Coronary artery (tissue), 2 donors: ENCODE measurements at regions not wholly inside any gene's neighbourhood (a gene's known extent, or its start where the extent isn't known, plus 50 kb on each side); places are given as distances from the start of the nearest gene placed in this dataset.
"Not testable (repeated sequence)": the region's sequence is repeated elsewhere in the genome, so short reads cannot be mapped to it uniquely, and the experiment has no call there.

Experiments
- DNase-seq: peaks from one replicate; pipeline ENCODE4 v3.0.0-alpha.2; 2017; ENCODE audit warnings: low spot score
- H3K27ac ChIP-seq, 2 donors: fragments of 200-600 bp; sonication (generic); one replicate each; pipeline ENCODE4 v1.5.1; 2016 to 2019
- H3K4me3 ChIP-seq: fragments of 200-600 bp; sonication (generic); 2 replicates; pipeline ENCODE4 v1.5.1; 2016; ENCODE audit warnings: mild to moderate bottlenecking, moderate library complexity
- TF ChIP-seq, protein P1 (sequence below): fragments of 200-600 bp; sonication (generic); IDR thresholded peaks from one replicate; pipeline ENCODE4 v1.5.1; 2019; ENCODE audit warnings: antibody characterized with exemption

DNA sequence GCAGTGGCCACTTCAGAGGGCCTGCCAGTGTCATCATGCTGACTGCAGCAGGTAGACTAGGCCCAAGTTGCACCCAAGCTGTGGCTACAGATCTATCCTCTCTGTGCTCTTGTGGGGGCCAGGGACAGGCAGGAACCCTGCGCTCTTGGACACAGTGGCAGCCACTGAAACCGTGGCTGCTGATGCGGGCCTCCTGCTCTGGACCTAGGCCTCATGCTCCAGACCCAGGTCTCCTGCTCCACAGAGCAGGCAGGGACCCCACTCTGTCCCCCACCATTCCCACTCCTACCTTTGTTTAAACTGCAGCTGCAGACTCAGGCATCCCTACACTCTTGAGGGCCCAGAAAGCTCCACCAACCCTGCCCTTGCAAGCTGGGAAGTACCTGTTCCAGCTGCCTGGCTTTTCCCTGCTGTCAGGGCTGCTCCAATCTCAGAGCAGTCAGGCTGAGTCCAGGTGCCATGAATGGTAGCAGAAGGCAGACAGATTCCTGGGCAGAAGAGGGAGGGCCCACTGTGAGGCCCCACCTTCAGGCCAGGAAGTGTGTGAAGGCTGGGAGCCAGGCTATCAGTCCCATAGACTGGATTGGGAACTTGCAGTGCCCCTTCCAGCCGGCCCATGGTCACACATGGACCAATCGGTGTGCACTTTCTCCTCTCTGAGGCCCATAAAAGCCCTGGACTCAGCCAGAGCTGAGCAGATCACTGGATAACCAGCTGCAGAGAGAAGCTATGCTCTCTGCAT is 634.0 kb upstream of the SEMA3D start:
- H3K4me3 ChIP-seq = no peak overlapping the region
- TF ChIP-seq, protein P1, sequence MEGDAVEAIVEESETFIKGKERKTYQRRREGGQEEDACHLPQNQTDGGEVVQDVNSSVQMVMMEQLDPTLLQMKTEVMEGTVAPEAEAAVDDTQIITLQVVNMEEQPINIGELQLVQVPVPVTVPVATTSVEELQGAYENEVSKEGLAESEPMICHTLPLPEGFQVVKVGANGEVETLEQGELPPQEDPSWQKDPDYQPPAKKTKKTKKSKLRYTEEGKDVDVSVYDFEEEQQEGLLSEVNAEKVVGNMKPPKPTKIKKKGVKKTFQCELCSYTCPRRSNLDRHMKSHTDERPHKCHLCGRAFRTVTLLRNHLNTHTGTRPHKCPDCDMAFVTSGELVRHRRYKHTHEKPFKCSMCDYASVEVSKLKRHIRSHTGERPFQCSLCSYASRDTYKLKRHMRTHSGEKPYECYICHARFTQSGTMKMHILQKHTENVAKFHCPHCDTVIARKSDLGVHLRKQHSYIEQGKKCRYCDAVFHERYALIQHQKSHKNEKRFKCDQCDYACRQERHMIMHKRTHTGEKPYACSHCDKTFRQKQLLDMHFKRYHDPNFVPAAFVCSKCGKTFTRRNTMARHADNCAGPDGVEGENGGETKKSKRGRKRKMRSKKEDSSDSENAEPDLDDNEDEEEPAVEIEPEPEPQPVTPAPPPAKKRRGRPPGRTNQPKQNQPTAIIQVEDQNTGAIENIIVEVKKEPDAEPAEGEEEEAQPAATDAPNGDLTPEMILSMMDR = no peak
- H3K27ac ChIP-seq = no peak overlapping the region
- DNase-seq = no peak

DNA sequence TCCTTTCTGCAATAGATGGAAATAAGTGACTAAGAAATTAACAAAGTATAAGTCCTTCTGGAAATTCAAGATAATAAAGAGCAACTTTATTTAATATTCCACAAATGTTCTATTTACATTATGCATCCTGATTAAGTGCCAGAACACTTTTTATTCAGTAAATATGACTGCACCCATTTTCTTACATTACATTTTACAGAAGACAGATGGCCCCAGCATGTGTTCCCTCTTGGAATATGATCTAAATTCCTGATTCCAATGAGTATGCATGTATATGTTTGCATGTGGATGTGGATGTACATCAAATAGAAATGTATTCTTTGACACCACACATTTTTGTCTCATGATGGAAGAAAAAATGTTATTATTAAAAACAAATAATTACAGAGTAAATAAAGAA is 628.7 kb upstream of the SEMA3D start:
- TF ChIP-seq, protein P1 = no peak
- no peak for DNase-seq
- no peak overlapping the region for H3K4me3 ChIP-seq
- no peak overlapping the region for H3K27ac ChIP-seq

DNA sequence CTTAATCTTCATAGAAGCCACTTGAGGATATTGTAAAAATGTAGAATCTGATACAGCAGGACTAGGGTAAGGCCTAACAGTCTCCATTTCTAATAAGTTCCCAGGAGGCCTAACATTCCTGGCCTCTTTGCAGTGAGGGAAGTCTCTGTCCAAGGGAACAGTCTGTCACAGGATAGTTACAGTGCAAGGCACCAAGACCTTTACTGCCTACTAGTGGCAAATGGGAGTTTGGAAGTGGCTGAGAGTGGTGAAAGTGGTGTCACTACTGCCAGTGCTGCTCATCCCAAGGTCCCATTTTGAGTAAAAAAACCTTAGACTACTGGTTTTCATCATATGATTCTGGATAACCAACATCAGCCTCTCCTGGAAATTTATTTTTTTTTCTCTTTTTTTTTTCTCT is 619.5 kb upstream of the SEMA3D start:
- Histone ChIP-seq H3K4me3 (no peak overlapping the region), H3K27ac (no peak overlapping the region)
- TF ChIP-seq, protein P1 = no peak
- DNase-seq = no peak

DNA sequence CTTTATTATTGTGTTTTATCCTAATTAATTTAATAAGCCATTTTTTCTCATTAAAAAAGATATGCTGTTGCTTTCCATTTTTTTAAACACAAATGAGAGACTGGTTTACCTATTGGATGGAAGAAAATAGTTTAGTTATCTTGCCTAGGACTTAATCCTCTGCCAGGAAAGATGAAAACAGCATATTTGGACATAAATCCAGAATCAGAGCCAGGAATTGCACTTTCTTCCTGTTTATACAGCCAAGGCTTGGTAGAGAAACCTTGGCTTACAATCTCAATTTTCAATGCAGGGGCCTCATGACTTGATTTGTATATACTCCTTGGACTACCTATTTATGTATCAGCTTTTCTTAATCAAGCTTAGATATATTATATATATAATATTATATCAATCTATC is 618.8 kb upstream of the SEMA3D start:
- H3K4me3 ChIP-seq = no peak overlapping the region
- TF ChIP-seq, protein P1 = no peak
- DNase-seq = no peak

DNA sequence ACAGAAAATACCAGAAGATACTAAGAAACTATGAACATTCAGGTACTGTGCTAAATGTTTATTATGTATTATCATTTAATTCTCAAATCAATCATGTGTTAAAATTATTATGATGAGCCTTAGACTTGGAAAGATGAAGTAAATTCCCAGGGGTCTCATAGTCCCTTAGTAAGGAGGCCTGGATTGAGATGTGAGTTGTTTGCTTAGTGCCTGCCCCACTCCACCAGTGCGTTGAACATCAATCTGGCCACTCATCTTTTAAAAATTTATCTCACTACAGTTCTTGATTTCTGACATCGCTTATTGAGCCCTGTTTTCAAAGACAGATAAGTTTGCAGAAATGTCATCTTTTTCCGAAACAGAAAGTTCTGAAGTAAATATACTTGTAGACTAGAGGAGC is 618.4 kb upstream of the SEMA3D start:
- Histone ChIP-seq H3K27ac (no peak overlapping the region), H3K4me3 (no peak overlapping the region)
- no peak for DNase-seq
- TF ChIP-seq, protein P1 = no peak

More for the DNA sequence above, 618.8 kb upstream of the SEMA3D start:
- H3K27ac ChIP-seq = no peak overlapping the region

DNA sequence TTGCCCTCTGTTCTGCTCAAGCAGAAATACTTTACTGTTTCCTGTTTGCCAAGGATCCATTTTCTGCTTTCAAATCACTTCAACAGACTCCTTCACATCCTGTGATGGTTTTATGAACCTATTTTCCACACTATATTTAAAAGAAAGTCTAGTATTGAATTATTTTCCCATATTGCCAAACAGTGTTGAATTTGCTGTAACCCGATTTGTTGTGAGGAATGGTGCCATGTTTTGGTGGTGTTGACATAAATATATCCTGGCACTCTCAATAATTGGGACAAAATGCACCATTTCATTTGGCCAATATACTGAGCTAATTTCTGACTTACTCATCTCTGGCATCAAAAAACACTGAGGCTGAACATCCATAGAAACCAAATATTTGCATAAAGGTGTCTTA is 615.4 kb upstream of the SEMA3D start:
- DNase-seq = no peak
- Histone ChIP-seq H3K4me3 (no peak overlapping the region), H3K27ac (no peak overlapping the region)
- TF ChIP-seq, protein P1 = no peak

DNA sequence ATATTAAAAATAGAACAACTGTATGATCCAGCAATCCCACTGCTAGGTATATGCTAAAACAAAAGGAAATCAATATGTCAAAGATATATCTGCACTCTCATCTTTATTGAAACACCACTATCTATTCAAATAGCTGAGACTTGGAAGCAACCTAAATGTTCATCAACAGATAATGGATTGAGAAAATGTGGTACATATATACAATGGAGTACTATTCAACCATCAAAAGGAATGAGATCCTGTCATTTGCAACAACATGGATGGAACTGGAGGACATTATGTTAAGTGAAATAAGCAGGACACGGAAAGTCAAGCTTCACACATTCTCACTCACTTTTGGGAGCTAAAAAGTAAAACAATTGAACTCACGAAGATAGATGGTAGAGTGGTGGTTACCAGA is 610.1 kb upstream of the SEMA3D start:
- TF ChIP-seq, protein P1 = no peak
- DNase-seq = no peak

DNA sequence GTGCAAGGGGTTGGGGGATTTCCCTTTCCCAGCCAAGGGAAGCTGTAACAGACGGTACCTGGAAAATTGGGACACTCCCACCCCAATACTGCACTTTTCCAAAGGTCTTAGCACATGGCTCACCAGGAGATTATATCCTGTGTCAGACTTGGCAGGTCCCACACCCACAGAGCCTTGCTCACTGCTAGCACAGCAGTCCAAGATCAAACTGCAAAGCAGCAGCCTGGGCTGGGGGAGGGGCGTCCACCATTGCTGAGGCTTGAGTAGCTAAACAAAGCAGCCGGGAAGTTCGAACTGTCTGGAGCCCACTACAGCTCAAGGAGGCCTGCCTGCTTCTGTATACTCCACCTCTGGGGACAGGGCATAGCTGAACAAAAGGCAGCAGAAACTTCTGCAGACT is 604.2 kb upstream of the SEMA3D start:
- not testable (repeated sequence) for H3K4me3 ChIP-seq, H3K27ac ChIP-seq, DNase-seq

More for the DNA sequence above, 610.1 kb upstream of the SEMA3D start:
- H3K27ac ChIP-seq = no peak overlapping the region
- no peak overlapping the region for H3K4me3 ChIP-seq
